HEK293T (cell line): ENCODE measurements at regions not wholly inside any gene's neighbourhood (a gene's known extent, or its start where the extent isn't known, plus 50 kb on each side); places are given as distances from the start of the nearest gene placed in this dataset.

ENCODE experiments used
- BHLHE40 ChIP-seq: fragments of 450-650 bp; IDR thresholded peaks from 2 replicates; pipeline ENCODE4 v1.6.1; 2016; ENCODE audit warnings: mild to moderate bottlenecking, moderate library complexity, borderline replicate concordance
- HDGF ChIP-seq: fragments of 450-650 bp; IDR thresholded peaks from 2 replicates; pipeline ENCODE4 v1.6.1; 2017; ENCODE audit warnings: antibody characterized with exemption, borderline replicate concordance
- TF ChIP-seq, protein P1 (sequence below): fragments of 450-650 bp; IDR thresholded peaks from 2 replicates; pipeline ENCODE4 v1.6.1; 2016

GRCh38 chr13:77457966-77458365 lies 77.5 kb upstream of the SCEL start:
- TF ChIP-seq BHLHE40 = no peak
- no peak for TF ChIP-seq HDGF
- TF ChIP-seq, protein P1, sequence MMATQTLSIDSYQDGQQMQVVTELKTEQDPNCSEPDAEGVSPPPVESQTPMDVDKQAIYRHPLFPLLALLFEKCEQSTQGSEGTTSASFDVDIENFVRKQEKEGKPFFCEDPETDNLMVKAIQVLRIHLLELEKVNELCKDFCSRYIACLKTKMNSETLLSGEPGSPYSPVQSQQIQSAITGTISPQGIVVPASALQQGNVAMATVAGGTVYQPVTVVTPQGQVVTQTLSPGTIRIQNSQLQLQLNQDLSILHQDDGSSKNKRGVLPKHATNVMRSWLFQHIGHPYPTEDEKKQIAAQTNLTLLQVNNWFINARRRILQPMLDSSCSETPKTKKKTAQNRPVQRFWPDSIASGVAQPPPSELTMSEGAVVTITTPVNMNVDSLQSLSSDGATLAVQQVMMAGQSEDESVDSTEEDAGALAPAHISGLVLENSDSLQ = peak; percentile 65
